Lower leg skin (tissue), 4 donors: ENCODE measurements at regions not wholly inside any gene's neighbourhood (a gene's known extent, or its start where the extent isn't known, plus 50 kb on each side); places are given as distances from the start of the nearest gene placed in this dataset.

Source experiments
- DNase-seq, 2 donors: peaks; one replicate each; pipeline ENCODE4 v3.0.0-alpha.2; 2019; ENCODE audit warnings: low spot score in 2 of 2
- H3K4me3 ChIP-seq: fragments of 200-600 bp; sonication (generic); 2 replicates; pipeline ENCODE4 v1.5.1; 2017; ENCODE audit warnings: mild to moderate bottlenecking, low read depth; ENCODE audit not compliant: poor library complexity, severe bottlenecking
- POLR2A ChIP-seq, 2 donors: fragments of 450-650 bp; IDR thresholded peaks; one replicate each; pipeline ENCODE4 v1.6.1; 2016 to 2017; ENCODE audit warnings: antibody characterized with exemption in 2 of 2, mild to moderate bottlenecking in 1 of 2, moderate library complexity in 1 of 2
- WGBS, 2 donors: methylation state at CpG; one replicate each; pipeline ENCODE4 v1.1.5; 2018; 5-methylcytosine and 5-hydroxymethylcytosine counted together
- intact Hi-C: fragments of 100-400 bp; cut with DNase I; formaldehyde crosslinking; loops from one replicate; pipeline ENCODE4 v1.15.0; 2023; ENCODE audit warnings: low total_unique reads
- TF ChIP-seq, protein P1 (sequence below), 3 donors: fragments of 450-650 bp; IDR thresholded peaks; one replicate each; pipeline ENCODE4 v1.5.1; 2016; ENCODE audit warnings: antibody characterized with exemption in 3 of 3, mild to moderate bottlenecking in 3 of 3, moderate library complexity in 2 of 3

DNA sequence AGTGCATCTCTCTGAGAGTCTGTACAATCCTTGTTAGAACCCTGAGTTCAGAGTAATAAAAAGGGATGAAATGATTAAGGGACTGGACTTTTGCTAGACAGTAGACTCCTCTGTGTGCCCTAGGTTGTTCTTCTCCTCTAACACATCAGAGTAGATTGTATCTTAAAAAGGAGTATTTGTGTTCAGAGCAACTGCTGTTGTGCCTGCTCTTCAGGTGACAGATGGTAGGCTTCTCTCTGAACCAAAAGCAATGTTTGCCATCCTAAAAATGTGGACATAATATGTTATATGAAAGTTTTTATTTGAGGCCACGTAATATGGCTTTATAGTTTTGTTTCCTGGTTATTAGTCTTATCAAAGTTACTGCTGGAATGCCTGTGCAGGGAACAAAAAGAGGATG, 588.6 kb upstream of the FAT1 start:
- WGBS, 2 donors: 78 to 85% methylated on average over 1 of the region's 1 CpG
- no peak overlapping the region for H3K4me3 ChIP-seq
- intact Hi-C loops: no loop called here
- no peak for TF ChIP-seq POLR2A (IDR thresholded peaks at IDR 0.05)
- TF ChIP-seq, protein P1, sequence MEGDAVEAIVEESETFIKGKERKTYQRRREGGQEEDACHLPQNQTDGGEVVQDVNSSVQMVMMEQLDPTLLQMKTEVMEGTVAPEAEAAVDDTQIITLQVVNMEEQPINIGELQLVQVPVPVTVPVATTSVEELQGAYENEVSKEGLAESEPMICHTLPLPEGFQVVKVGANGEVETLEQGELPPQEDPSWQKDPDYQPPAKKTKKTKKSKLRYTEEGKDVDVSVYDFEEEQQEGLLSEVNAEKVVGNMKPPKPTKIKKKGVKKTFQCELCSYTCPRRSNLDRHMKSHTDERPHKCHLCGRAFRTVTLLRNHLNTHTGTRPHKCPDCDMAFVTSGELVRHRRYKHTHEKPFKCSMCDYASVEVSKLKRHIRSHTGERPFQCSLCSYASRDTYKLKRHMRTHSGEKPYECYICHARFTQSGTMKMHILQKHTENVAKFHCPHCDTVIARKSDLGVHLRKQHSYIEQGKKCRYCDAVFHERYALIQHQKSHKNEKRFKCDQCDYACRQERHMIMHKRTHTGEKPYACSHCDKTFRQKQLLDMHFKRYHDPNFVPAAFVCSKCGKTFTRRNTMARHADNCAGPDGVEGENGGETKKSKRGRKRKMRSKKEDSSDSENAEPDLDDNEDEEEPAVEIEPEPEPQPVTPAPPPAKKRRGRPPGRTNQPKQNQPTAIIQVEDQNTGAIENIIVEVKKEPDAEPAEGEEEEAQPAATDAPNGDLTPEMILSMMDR (IDR thresholded peaks at IDR 0.05): no peak
- DNase-seq: no peak

DNA sequence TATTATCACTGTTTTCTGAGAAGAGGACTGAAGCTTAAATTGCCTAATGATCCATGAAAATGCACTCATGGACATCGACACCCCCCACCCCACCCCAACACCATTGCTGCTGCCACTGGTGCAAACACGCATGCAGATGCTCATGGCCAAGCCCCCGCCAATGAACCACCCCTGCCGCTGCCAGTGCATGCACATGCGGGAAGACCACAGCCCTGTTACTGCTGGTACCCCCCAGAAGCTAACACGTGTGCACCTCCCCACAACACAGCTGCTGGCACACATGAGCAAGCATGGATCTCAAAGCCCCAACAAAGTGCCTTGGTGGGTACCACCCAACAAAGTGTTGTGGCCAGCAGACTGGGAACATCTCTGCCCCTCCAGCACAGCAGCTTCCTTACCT, 594.1 kb upstream of the FAT1 start:
- intact Hi-C loops: no loop called here
- H3K4me3 ChIP-seq: no peak overlapping the region
- DNase-seq: no peak
- TF ChIP-seq, protein P1 (IDR thresholded peaks at IDR 0.05): no peak
- TF ChIP-seq POLR2A (IDR thresholded peaks at IDR 0.05): no peak
- WGBS, 2 donors: 94% methylated on average over 6 of the region's 6 CpGs

DNA sequence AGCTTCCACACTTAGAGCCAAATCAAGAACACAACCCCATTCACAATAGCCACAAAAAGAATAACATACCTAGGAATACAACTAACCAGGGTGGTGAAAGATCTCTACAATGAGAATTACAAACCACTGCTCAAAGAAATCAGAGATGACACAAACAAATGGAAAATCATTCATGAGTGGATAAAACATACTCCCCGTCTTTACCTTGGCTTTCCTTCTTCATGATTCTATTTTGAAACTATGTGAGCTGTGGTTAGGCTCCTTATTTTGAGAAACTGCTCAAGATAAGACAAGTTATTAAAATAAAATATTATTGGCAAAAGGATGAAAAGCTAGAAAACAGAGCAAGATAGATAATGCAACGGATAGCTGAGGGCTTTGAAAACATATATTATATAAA, 598.1 kb upstream of the FAT1 start:
- TF ChIP-seq, protein P1 (IDR thresholded peaks at IDR 0.05): no peak
- TF ChIP-seq POLR2A (IDR thresholded peaks at IDR 0.05): no peak
- intact Hi-C loops: no loop called here
- WGBS, 2 donors: 68 to 69% methylated on average over 2 of the region's 2 CpGs
- no peak overlapping the region for H3K4me3 ChIP-seq
- no peak for DNase-seq

DNA sequence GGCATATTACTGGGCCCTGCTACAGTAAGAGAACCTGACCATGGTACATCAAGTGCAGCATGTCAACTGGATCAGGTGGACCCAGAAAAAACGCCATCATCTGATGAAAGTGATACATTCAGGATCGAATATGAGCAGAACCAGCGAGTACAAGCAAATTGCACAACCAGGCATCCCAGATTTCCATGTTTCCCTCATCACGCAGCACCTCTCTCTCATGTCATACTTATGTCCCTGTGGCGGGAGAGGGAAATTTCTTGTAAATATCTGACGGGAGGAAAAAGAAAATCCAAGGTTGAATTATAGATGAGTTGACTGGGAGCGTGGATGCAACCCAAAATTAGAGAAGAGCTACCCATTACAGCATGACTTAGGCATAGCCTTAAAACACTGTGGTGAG, 608.5 kb upstream of the FAT1 start:
- intact Hi-C loops: no loop called here
- TF ChIP-seq, protein P1 (IDR thresholded peaks at IDR 0.05): no peak
- no peak for TF ChIP-seq POLR2A (IDR thresholded peaks at IDR 0.05)
- H3K4me3 ChIP-seq: no peak overlapping the region
- 92 to 93% methylated on average over 7 of the region's 7 CpGs for WGBS, 2 donors
- no peak for DNase-seq

DNA sequence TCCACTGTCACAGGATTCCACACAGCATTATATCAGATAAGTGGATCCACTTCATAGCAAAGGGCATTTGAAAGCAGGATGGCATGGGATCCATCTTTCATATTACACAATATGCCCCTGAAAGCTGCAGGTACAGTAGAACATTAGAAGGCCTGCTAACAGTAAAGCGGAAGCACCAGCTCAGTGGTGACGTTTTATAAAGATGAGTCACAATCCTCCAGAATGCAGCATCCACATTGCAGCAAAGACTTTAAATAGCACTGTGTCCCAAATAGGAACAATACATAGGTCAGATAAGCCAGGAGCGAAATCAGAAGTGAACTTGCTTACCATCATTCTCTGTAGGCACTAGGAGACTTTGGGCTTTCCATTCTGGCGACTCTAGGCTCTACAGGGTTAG, 609.5 kb upstream of the FAT1 start:
- no peak overlapping the region for H3K4me3 ChIP-seq
- TF ChIP-seq POLR2A (IDR thresholded peaks at IDR 0.05): no peak
- TF ChIP-seq, protein P1 (IDR thresholded peaks at IDR 0.05): no peak
- intact Hi-C loops: no loop called here
- whole genome bisulfite sequencing, 2 donors: 86 to 95% methylated on average over 4 of the region's 4 CpGs
- no peak for DNase-seq

DNA sequence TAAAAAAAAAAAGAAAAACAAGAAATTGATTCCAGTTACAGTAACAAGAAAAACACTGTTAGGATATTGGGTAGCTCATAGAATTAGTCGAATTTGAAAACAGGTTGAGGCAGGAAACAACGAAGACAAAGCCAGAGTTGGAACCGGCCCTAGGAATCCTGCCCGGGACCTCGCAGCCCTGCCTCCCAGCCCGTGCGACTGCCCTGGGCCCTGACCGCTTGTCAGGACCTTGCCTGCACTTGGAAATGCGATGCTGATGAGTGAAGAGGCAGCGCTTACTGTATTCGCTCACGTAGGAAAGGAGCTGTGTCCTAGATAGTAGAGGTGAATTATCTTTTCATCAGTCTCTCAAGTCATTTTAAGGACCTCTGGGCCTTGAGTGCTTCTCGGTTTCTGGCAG, 611.7 kb upstream of the FAT1 start:
- no peak overlapping the region for H3K4me3 ChIP-seq
- intact Hi-C loops: no loop called here
- DNase-seq: no peak
- TF ChIP-seq, protein P1 (IDR thresholded peaks at IDR 0.05): no peak
- no peak for TF ChIP-seq POLR2A (IDR thresholded peaks at IDR 0.05)
- WGBS, 2 donors: 87 to 91% methylated on average over 13 of the region's 13 CpGs
